Osteoblast (primary cell): ENCODE measurements at regions not wholly inside any gene's neighbourhood (a gene's known extent, or its start where the extent isn't known, plus 50 kb on each side); places are given as distances from the start of the nearest gene placed in this dataset.

Experiments
- DNase-seq: peaks from one replicate; pipeline ENCODE4 v3.0.0; 2011; ENCODE audit warnings: low spot score, mixed read lengths; ENCODE audit not compliant: insufficient read length; ENCODE audit errors: missing footprints
- H2AFZ ChIP-seq: 2 replicates; pipeline ENCODE4 v1.6.0; 2011; ENCODE audit warnings: mild to moderate bottlenecking, low read length
- H3K27ac ChIP-seq: 2 replicates; pipeline ENCODE4 v1.5.1; 2011; ENCODE audit warnings: mild to moderate bottlenecking, low read depth, low read length, moderate library complexity
- H3K27me3 ChIP-seq: 2 replicates; pipeline ENCODE4 v1.6.0; 2012; ENCODE audit warnings: mild to moderate bottlenecking, control low read depth, inconsistent platforms, low read length, moderate library complexity; ENCODE audit not compliant: insufficient read depth
- H3K36me3 ChIP-seq: 2 replicates; pipeline ENCODE4 v1.5.1; 2011; ENCODE audit warnings: mild to moderate bottlenecking, low read length, control low read depth, moderate library complexity; ENCODE audit not compliant: insufficient read depth
- H3K4me1 ChIP-seq: 2 replicates; pipeline ENCODE4 v1.5.1; 2011; ENCODE audit warnings: mild to moderate bottlenecking, low read length, control low read depth, moderate library complexity; ENCODE audit not compliant: insufficient read depth
- H3K4me2 ChIP-seq: 2 replicates; pipeline ENCODE4 v1.6.0; 2011; ENCODE audit warnings: mild to moderate bottlenecking, low read length; ENCODE audit not compliant: insufficient read depth
- H3K4me3 ChIP-seq: fragments of 200-600 bp; sonication (generic); 3 replicates; pipeline ENCODE4 v1.5.1; 2012; ENCODE audit warnings: mild to moderate bottlenecking, low read length, inconsistent platforms; ENCODE audit not compliant: insufficient read depth
- H3K79me2 ChIP-seq: 2 replicates; pipeline ENCODE4 v1.6.0; 2012; ENCODE audit warnings: mild to moderate bottlenecking, low read length, control low read depth, inconsistent platforms; ENCODE audit not compliant: insufficient read depth
- H3K9me3 ChIP-seq: 2 replicates; pipeline ENCODE4 v1.5.1; 2011; ENCODE audit warnings: low read depth, low read length, control low read depth
- H4K20me1 ChIP-seq: 2 replicates; pipeline ENCODE4 v1.6.0; 2012; ENCODE audit warnings: mild to moderate bottlenecking, low read length, control low read depth; ENCODE audit not compliant: insufficient read depth
- CTCF ChIP-seq: IDR thresholded peaks from 2 replicates; pipeline ENCODE4 v1.5.1; 2011; ENCODE audit warnings: mild to moderate bottlenecking, low read depth, low read length, moderate library complexity; ENCODE audit errors: extremely low read depth

GRCh38 chr9:108640230-108640629 lies 215.6 kb downstream of the ACTL7B start:
- no peak for DNase-seq

GRCh38 chr9:108639696-108640095 lies 216.1 kb downstream of the ACTL7B start:
- H3K4me1 ChIP-seq, result peaks cover 30% of the 10 kb centered on the region
- H3K27ac ChIP-seq, result peak overlapping the region; percentile 71
- no peak for DNase-seq
- H3K27me3 ChIP-seq, result no peaks in the 10 kb centered on the region
- no peaks in the 10 kb centered on the region for H4K20me1 ChIP-seq
- no peaks in the 10 kb centered on the region for H3K79me2 ChIP-seq
- H2AFZ ChIP-seq, result peak overlapping the region; percentile 39
- TF ChIP-seq CTCF, result no peak
- no peaks in the 10 kb centered on the region for H3K36me3 ChIP-seq
- no peaks in the 10 kb centered on the region for H3K9me3 ChIP-seq
- H3K4me2 ChIP-seq, result peak overlapping the region; percentile 16
- no peak overlapping the region for H3K4me3 ChIP-seq

More at GRCh38 chr9:108640230-108640629, 215.6 kb downstream of the ACTL7B start:
- TF ChIP-seq CTCF, result no peak
- H2AFZ ChIP-seq, result peak overlapping the region; percentile 39
- H3K36me3 ChIP-seq, result no peaks in the 10 kb centered on the region
- peak overlapping the region; percentile 71 for H3K27ac ChIP-seq
- no peaks in the 10 kb centered on the region for H3K27me3 ChIP-seq
- peak overlapping the region; percentile 16 for H3K4me2 ChIP-seq
- no peak overlapping the region for H3K4me3 ChIP-seq
- H3K4me1 ChIP-seq, result peaks cover 28% of the 10 kb centered on the region
- H3K79me2 ChIP-seq, result no peaks in the 10 kb centered on the region
- H4K20me1 ChIP-seq, result no peaks in the 10 kb centered on the region
- no peaks in the 10 kb centered on the region for H3K9me3 ChIP-seq

- no peaks in the 10 kb centered on the region for H3K27me3 ChIP-seq
- no peak for TF ChIP-seq CTCF
- no peak for DNase-seq
- H4K20me1 ChIP-seq, result no peaks in the 10 kb centered on the region
- peak overlapping the region; percentile 71 for H3K27ac ChIP-seq
- no peaks in the 10 kb centered on the region for H3K36me3 ChIP-seq
- H3K4me1 ChIP-seq, result peaks cover 36% of the 10 kb centered on the region
- H2AFZ ChIP-seq, result peak overlapping the region; percentile 39
- no peaks in the 10 kb centered on the region for H3K79me2 ChIP-seq
- no peaks in the 10 kb centered on the region for H3K9me3 ChIP-seq
- H3K4me2 ChIP-seq, result peak overlapping the region; percentile 16
- no peak overlapping the region for H3K4me3 ChIP-seq
Measured at GRCh38 chr9:108639091-108639490, 216.7 kb downstream of the ACTL7B start.

- Histone ChIP-seq H3K9me3 (no peaks in the 10 kb centered on the region), H3K27ac (no peak overlapping the region), H3K4me2 (no peak overlapping the region)
Measured at GRCh38 chr9:108637340-108637739, 218.4 kb downstream of the ACTL7B start.

More at GRCh38 chr9:108637340-108637739, 218.4 kb downstream of the ACTL7B start:
- H3K36me3 ChIP-seq, result no peaks in the 10 kb centered on the region
- H3K4me1 ChIP-seq, result peaks cover 39% of the 10 kb centered on the region
- no peaks in the 10 kb centered on the region for H3K27me3 ChIP-seq
- no peaks in the 10 kb centered on the region for H3K79me2 ChIP-seq
- H2AFZ ChIP-seq, result peak overlapping the region; percentile 33
- H4K20me1 ChIP-seq, result no peaks in the 10 kb centered on the region
- no peak overlapping the region for H3K4me3 ChIP-seq
- no peak for DNase-seq
- TF ChIP-seq CTCF, result no peak
